ENCODE measurements at regions not wholly inside any gene's neighbourhood (a gene's known extent, or its start where the extent isn't known, plus 50 kb on each side); places are given as distances from the start of the nearest gene placed in this dataset.

GRCh38 chr17:71963791-71964190, 157.0 kb upstream of the SOX9 start:
- Mint-ChIP-seq H3K36me3 (ENCODE audit: insufficient read depth, unreplicated experiment) (no peaks in the 10 kb centered on the region), H3K9me3 (ENCODE audit: unreplicated experiment) (no peaks in the 10 kb centered on the region), H3K27me3 (ENCODE audit: insufficient read depth, unreplicated experiment) (no peaks in the 10 kb centered on the region), H3K4me1 (ENCODE audit: insufficient read depth, unreplicated experiment) (no peaks in the 10 kb centered on the region), H3K4me3 (ENCODE audit: unreplicated experiment) (no peak overlapping the region), H3K27ac (ENCODE audit: low read depth, unreplicated experiment) (no peak overlapping the region)
- intact Hi-C loops (cut with micrococcal nuclease): no loop called here
- no peak for DNase-seq (ENCODE audit: unreplicated experiment)
- ChIA-PET POLR2A (interaction anchor here (1.4 kb wide), 1 partner anchor 24 kb away, joined by 3 read pairs; no protein-coding TSS in a partner anchor), CTCF (no interaction called here)
- TF ChIP-seq, protein P1, sequence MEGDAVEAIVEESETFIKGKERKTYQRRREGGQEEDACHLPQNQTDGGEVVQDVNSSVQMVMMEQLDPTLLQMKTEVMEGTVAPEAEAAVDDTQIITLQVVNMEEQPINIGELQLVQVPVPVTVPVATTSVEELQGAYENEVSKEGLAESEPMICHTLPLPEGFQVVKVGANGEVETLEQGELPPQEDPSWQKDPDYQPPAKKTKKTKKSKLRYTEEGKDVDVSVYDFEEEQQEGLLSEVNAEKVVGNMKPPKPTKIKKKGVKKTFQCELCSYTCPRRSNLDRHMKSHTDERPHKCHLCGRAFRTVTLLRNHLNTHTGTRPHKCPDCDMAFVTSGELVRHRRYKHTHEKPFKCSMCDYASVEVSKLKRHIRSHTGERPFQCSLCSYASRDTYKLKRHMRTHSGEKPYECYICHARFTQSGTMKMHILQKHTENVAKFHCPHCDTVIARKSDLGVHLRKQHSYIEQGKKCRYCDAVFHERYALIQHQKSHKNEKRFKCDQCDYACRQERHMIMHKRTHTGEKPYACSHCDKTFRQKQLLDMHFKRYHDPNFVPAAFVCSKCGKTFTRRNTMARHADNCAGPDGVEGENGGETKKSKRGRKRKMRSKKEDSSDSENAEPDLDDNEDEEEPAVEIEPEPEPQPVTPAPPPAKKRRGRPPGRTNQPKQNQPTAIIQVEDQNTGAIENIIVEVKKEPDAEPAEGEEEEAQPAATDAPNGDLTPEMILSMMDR (IDR thresholded peaks at IDR 0.05; ENCODE audit: unreplicated experiment): no peak
- BruUV-seq (replicated peaks): no TSS peak

DNA sequence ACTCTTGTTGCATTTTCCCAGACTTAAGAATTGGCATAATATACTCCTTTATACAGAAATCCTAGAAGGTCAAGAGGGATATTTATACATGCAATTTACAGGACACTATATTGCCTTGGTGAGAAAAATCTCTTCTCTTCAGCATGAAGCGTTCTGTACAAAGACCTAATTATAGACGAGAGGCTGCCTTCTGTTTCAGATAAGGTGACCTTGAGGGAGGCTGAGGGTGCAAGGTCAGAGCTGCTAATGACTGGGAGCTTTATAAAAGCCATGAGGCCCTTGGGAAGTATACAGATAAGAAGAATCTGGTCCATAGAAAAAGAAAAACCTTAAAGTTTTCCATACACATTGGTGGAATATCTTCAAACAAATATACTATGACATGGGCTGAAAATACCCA, 156.3 kb upstream of the SOX9 start:
- no peaks in the 10 kb centered on the region for H3K27me3 Mint-ChIP-seq (ENCODE audit: insufficient read depth, unreplicated experiment)
- TF ChIP-seq, protein P1 (IDR thresholded peaks at IDR 0.05; ENCODE audit: unreplicated experiment): no peak
- no peaks in the 10 kb centered on the region for H3K4me1 Mint-ChIP-seq (ENCODE audit: insufficient read depth, unreplicated experiment)
- CTCF ChIA-PET: no interaction called here
- POLR2A ChIA-PET: interaction anchor here (1.4 kb wide), 1 partner anchor 25 kb away, joined by 3 read pairs; no protein-coding TSS in a partner anchor
- intact Hi-C loops (cut with micrococcal nuclease): no loop called here
- no peak overlapping the region for H3K4me3 Mint-ChIP-seq (ENCODE audit: unreplicated experiment)
- no peak for DNase-seq (ENCODE audit: unreplicated experiment)
- no TSS peak for BruUV-seq (replicated peaks)
- no peaks in the 10 kb centered on the region for H3K36me3 Mint-ChIP-seq (ENCODE audit: insufficient read depth, unreplicated experiment)
- no peaks in the 10 kb centered on the region for H3K9me3 Mint-ChIP-seq (ENCODE audit: unreplicated experiment)
- H3K27ac Mint-ChIP-seq (ENCODE audit: low read depth, unreplicated experiment): no peak overlapping the region

DNA sequence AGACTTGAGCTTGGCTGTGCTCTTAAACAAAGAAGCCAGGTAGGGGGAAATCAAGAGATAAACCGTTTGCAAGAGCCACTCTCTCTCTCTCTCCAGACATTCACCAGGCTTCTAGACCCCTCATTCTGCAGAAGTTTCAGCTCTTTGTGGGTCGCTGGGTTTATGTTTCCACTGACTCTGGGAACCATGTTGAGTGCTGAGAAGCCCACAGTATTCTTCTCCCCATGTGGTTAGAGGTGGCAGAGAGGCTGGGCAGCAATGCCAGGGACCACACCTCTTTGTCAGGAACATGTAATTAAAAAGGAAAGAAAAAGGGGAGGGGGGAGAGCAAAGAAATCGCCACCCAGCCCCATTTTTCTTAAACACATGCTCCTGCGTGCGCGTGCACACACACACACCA, 154.8 kb upstream of the SOX9 start:
- Mint-ChIP-seq H3K9me3 (ENCODE audit: unreplicated experiment) (no peaks in the 10 kb centered on the region), H3K36me3 (ENCODE audit: insufficient read depth, unreplicated experiment) (no peaks in the 10 kb centered on the region), H3K4me3 (ENCODE audit: unreplicated experiment) (no peak overlapping the region), H3K4me1 (ENCODE audit: insufficient read depth, unreplicated experiment) (no peaks in the 10 kb centered on the region), H3K27ac (ENCODE audit: low read depth, unreplicated experiment) (no peak overlapping the region), H3K27me3 (ENCODE audit: insufficient read depth, unreplicated experiment) (no peaks in the 10 kb centered on the region)
- ChIA-PET CTCF (interaction anchor here (0.7 kb wide), 1 partner anchor 140 kb away, joined by 3 read pairs; no protein-coding TSS in a partner anchor), POLR2A (no interaction called here)
- no TSS peak for BruUV-seq (replicated peaks)
- TF ChIP-seq, protein P1 (IDR thresholded peaks at IDR 0.05; ENCODE audit: unreplicated experiment): no peak
- intact Hi-C loops (cut with micrococcal nuclease): no loop called here
- DNase-seq (ENCODE audit: unreplicated experiment): no peak

DNA sequence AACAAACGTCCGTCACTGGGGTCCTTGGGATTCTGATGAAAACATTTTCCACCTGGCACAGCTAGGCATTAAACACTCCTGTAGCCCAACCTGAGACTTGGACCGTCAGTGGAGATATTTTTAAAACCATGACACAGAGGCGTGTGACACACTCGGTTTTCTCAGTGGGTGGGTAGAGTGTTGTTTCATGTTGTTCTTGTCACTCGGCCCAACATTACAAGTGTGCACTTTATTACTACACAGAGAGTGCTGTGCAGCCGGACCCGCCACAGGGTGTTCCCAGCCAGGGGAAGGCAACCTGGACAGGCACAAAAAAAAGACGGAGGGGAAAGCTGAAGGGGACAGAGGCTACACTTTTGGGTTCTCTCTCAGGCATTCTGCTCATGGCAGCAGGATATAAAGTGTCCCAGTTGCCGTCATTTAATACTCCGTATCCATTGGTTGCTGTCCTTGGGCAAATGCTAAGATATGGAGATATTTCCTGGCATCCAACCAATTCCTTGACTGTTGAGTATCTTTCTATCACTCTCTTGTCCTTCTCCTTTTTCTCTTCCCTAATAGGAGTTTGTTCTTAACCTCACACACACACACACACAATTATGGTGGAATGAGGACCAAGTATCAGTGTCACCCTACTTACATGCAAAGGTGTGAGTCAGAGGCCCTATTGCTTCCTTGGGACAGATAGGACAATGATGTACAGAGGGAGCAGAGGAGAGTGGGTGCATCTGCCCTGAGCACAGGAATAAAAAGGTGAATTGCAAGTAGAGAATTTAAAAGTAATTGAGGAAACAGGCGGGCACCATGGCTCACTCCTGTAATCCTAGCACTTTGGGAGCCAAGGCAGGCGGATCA, 154.1 kb upstream of the SOX9 start:
- ChIA-PET CTCF (no interaction called here), POLR2A (no interaction called here)
- no peak overlapping the region for H3K4me3 Mint-ChIP-seq (ENCODE audit: unreplicated experiment)
- no peaks in the 10 kb centered on the region for H3K36me3 Mint-ChIP-seq (ENCODE audit: insufficient read depth, unreplicated experiment)
- TF ChIP-seq, protein P1 (IDR thresholded peaks at IDR 0.05; ENCODE audit: unreplicated experiment): no peak
- no peaks in the 10 kb centered on the region for H3K4me1 Mint-ChIP-seq (ENCODE audit: insufficient read depth, unreplicated experiment)
- no peak for DNase-seq (ENCODE audit: unreplicated experiment)
- H3K27me3 Mint-ChIP-seq (ENCODE audit: insufficient read depth, unreplicated experiment): no peaks in the 10 kb centered on the region
- no peaks in the 10 kb centered on the region for H3K9me3 Mint-ChIP-seq (ENCODE audit: unreplicated experiment)
- no TSS peak for BruUV-seq (replicated peaks)
- no peak overlapping the region for H3K27ac Mint-ChIP-seq (ENCODE audit: low read depth, unreplicated experiment)
- intact Hi-C loops (cut with micrococcal nuclease): no loop called here

All from MCF 10A (cell line).